Skeletal muscle cell (primary cell): ENCODE measurements at regions not wholly inside any gene's neighbourhood (a gene's known extent, or its start where the extent isn't known, plus 50 kb on each side); places are given as distances from the start of the nearest gene placed in this dataset.

Experiments used
- DNase-seq: peaks from one replicate; pipeline ENCODE4 v3.0.0-alpha.2; 2010; ENCODE audit warnings: low read depth
- H3K4me3 ChIP-seq: 2 replicates; pipeline ENCODE4 v1.5.1; 2011; ENCODE audit warnings: low read depth, mild to moderate bottlenecking, control low read depth, low read length, moderate library complexity

GRCh38 chr5:74081126-74081525 lies 455.1 kb downstream of the ARHGEF28 start:
- no peak overlapping the region for H3K4me3 ChIP-seq
- DNase-seq, result no peak

- no peak overlapping the region for H3K4me3 ChIP-seq
- no peak for DNase-seq
Observed at GRCh38 chr5:74079971-74080556, 454.1 kb downstream of the ARHGEF28 start.

GRCh38 chr5:74075501-74076484 lies 449.8 kb downstream of the ARHGEF28 start:
- no peak for DNase-seq
- H3K4me3 ChIP-seq, result no peak overlapping the region

GRCh38 chr5:74074111-74074510 lies 448.1 kb downstream of the ARHGEF28 start:
- H3K4me3 ChIP-seq, result no peak overlapping the region

GRCh38 chr5:74073257-74073656 lies 447.3 kb downstream of the ARHGEF28 start:
- H3K4me3 ChIP-seq, result no peak overlapping the region
- DNase-seq, result no peak

More at GRCh38 chr5:74074111-74074510, 448.1 kb downstream of the ARHGEF28 start:
- DNase-seq, result no peak

- peak; percentile 40 for DNase-seq
- H3K4me3 ChIP-seq, result no peak overlapping the region
Observed at GRCh38 chr5:74072646-74073045, 446.6 kb downstream of the ARHGEF28 start.

GRCh38 chr5:74070766-74071165 lies 444.8 kb downstream of the ARHGEF28 start:
- no peak for DNase-seq

GRCh38 chr5:74069741-74070140 lies 443.7 kb downstream of the ARHGEF28 start:
- no peak for DNase-seq
- H3K4me3 ChIP-seq, result no peak overlapping the region

More at GRCh38 chr5:74070766-74071165, 444.8 kb downstream of the ARHGEF28 start:
- H3K4me3 ChIP-seq, result no peak overlapping the region

- no peak for DNase-seq
- no peak overlapping the region for H3K4me3 ChIP-seq
Observed at GRCh38 chr5:74067748-74068541, 441.9 kb downstream of the ARHGEF28 start.

- no peak for DNase-seq
- H3K4me3 ChIP-seq, result no peak overlapping the region
Observed at GRCh38 chr5:74064911-74065310, 438.9 kb downstream of the ARHGEF28 start.

GRCh38 chr5:74064225-74064624 lies 438.2 kb downstream of the ARHGEF28 start:
- no peak for DNase-seq
- H3K4me3 ChIP-seq, result no peak overlapping the region

- DNase-seq, result peak; percentile 76
- no peak overlapping the region for H3K4me3 ChIP-seq
Observed at GRCh38 chr5:74063821-74064220, 437.8 kb downstream of the ARHGEF28 start.

- no peak overlapping the region for H3K4me3 ChIP-seq
- no peak for DNase-seq
Observed at GRCh38 chr5:74063346-74063745, 437.4 kb downstream of the ARHGEF28 start.

- no peak for DNase-seq
- H3K4me3 ChIP-seq, result no peak overlapping the region
Observed at GRCh38 chr5:74061292-74061691, 435.3 kb downstream of the ARHGEF28 start.

GRCh38 chr5:74059706-74060105 lies 433.7 kb downstream of the ARHGEF28 start:
- DNase-seq, result no peak
- no peak overlapping the region for H3K4me3 ChIP-seq

GRCh38 chr5:74056789-74057164 lies 430.8 kb downstream of the ARHGEF28 start:
- no peak for DNase-seq
- H3K4me3 ChIP-seq, result no peak overlapping the region

- no peak for DNase-seq
- H3K4me3 ChIP-seq, result no peak overlapping the region
Observed at GRCh38 chr5:74056107-74056788, 430.3 kb downstream of the ARHGEF28 start.

GRCh38 chr5:74055486-74056106 lies 429.6 kb downstream of the ARHGEF28 start:
- no peak overlapping the region for H3K4me3 ChIP-seq
- no peak for DNase-seq
